RWPE2 (cell line): ENCODE measurements at regions not wholly inside any gene's neighbourhood (a gene's known extent, or its start where the extent isn't known, plus 50 kb on each side); places are given as distances from the start of the nearest gene placed in this dataset.
A peak's percentile ranks its signal among the peaks of the same experiment; 100 is the strongest.

Experiments
- ATAC-seq: fragments of 200-7000 bp; cut with Tn5 transposase; 3 replicates; pipeline ENCODE4 v1.9.1; 2021; ENCODE audit warnings: low read depth
- DNase-seq: peaks from one replicate; pipeline ENCODE4 v3.0.0-alpha.2; 2020; ENCODE audit warnings: low spot score
- H3K27ac ChIP-seq: fragments of 450-650 bp; 2 replicates; pipeline ENCODE4 v1.5.1; 2017; ENCODE audit warnings: mild to moderate bottlenecking; ENCODE audit not compliant: poor library complexity, severe bottlenecking
- H3K27me3 ChIP-seq: fragments of 250-450 bp; sonication (Bioruptor Pico); 2 replicates; pipeline ENCODE4 v1.5.1; 2021; ENCODE audit warnings: mild to moderate bottlenecking, moderate library complexity; ENCODE audit not compliant: insufficient read depth, poor library complexity, severe bottlenecking
- H3K36me3 ChIP-seq: fragments of 250-450 bp; sonication (Bioruptor Pico); 2 replicates; pipeline ENCODE4 v1.5.1; 2020; ENCODE audit warnings: low read depth, mild to moderate bottlenecking, moderate library complexity
- H3K4me1 ChIP-seq: fragments of 250-450 bp; sonication (Bioruptor Pico); 2 replicates; pipeline ENCODE4 v1.5.1; 2021; ENCODE audit warnings: mild to moderate bottlenecking, moderate library complexity; ENCODE audit not compliant: insufficient read depth, poor library complexity, severe bottlenecking
- H3K4me3 ChIP-seq: fragments of 250-450 bp; sonication (Bioruptor Pico); 2 replicates; pipeline ENCODE4 v1.5.1; 2021; ENCODE audit warnings: mild to moderate bottlenecking, moderate library complexity; ENCODE audit not compliant: severe bottlenecking
- H3K9me3 ChIP-seq: fragments of 250-450 bp; sonication (Bioruptor Pico); 2 replicates; pipeline ENCODE4 v1.5.1; 2021; ENCODE audit warnings: mild to moderate bottlenecking, moderate library complexity; ENCODE audit not compliant: severe bottlenecking
- CTCF ChIP-seq: fragments of 450-650 bp; IDR thresholded peaks from one replicate; pipeline ENCODE4 v1.5.1; 2017; ENCODE audit warnings: mild to moderate bottlenecking, moderate library complexity; ENCODE audit not compliant: poor library complexity, severe bottlenecking

GRCh38 chr5:107313921-107314320 is 356.8 kb downstream of the EFNA5 start:
- no peak overlapping the region for H3K4me3 ChIP-seq
- ATAC-seq (no peak), DNase-seq (no peak)
- no peak for TF ChIP-seq CTCF
- H3K4me1 ChIP-seq, result no peaks in the 10 kb centered on the region
- H3K27me3 ChIP-seq, result no peaks in the 10 kb centered on the region
- no peaks in the 10 kb centered on the region for H3K36me3 ChIP-seq
- no peaks in the 10 kb centered on the region for H3K9me3 ChIP-seq
- no peak overlapping the region for H3K27ac ChIP-seq

GRCh38 chr5:107313098-107313497 is 357.6 kb downstream of the EFNA5 start:
- H3K27me3 ChIP-seq, result no peaks in the 10 kb centered on the region

GRCh38 chr5:107310181-107310580 is 360.6 kb downstream of the EFNA5 start:
- Histone ChIP-seq H3K36me3 (no peaks in the 10 kb centered on the region), H3K27me3 (no peaks in the 10 kb centered on the region), H3K27ac (no peak overlapping the region), H3K4me3 (no peak overlapping the region), H3K4me1 (no peaks in the 10 kb centered on the region), H3K9me3 (no peaks in the 10 kb centered on the region)
- DNase-seq (no peak), ATAC-seq (no peak)
- TF ChIP-seq CTCF, result no peak

More at GRCh38 chr5:107313098-107313497, 357.6 kb downstream of the EFNA5 start:
- no peak for DNase-seq
- no peak for TF ChIP-seq CTCF
- H3K36me3 ChIP-seq, result no peaks in the 10 kb centered on the region
- no peaks in the 10 kb centered on the region for H3K9me3 ChIP-seq
- ATAC-seq, result no peak
- no peaks in the 10 kb centered on the region for H3K4me1 ChIP-seq
- no peak overlapping the region for H3K27ac ChIP-seq
- H3K4me3 ChIP-seq, result no peak overlapping the region

GRCh38 chr5:107306594-107306993 is 364.1 kb downstream of the EFNA5 start:
- no peak overlapping the region for H3K27ac ChIP-seq
- H3K4me3 ChIP-seq, result no peak overlapping the region
- H3K27me3 ChIP-seq, result no peaks in the 10 kb centered on the region
- ATAC-seq (0 out of 3 replicates have a peak, but pooled peaks have one; percentile 57), DNase-seq (no peak)
- TF ChIP-seq CTCF, result peak; percentile 11
- no peaks in the 10 kb centered on the region for H3K36me3 ChIP-seq
- H3K4me1 ChIP-seq, result no peaks in the 10 kb centered on the region
- H3K9me3 ChIP-seq, result peaks cover 3% of the 10 kb centered on the region

GRCh38 chr5:107306002-107306401 is 364.7 kb downstream of the EFNA5 start:
- ATAC-seq, result no peak
- no peaks in the 10 kb centered on the region for H3K4me1 ChIP-seq
- no peak for TF ChIP-seq CTCF
- H3K36me3 ChIP-seq, result no peaks in the 10 kb centered on the region
- H3K27me3 ChIP-seq, result no peaks in the 10 kb centered on the region
- H3K27ac ChIP-seq, result no peak overlapping the region
- H3K4me3 ChIP-seq, result no peak overlapping the region
- no peak for DNase-seq
- peaks cover 3% of the 10 kb centered on the region for H3K9me3 ChIP-seq
